GM19452 (cell line): ENCODE measurements at regions not wholly inside any gene's neighbourhood (a gene's known extent, or its start where the extent isn't known, plus 50 kb on each side); places are given as distances from the start of the nearest gene placed in this dataset.
"Not testable (repeated sequence)": the region's sequence is repeated elsewhere in the genome, so short reads cannot be mapped to it uniquely, and the experiment has no call there.

Experiments used
- ATAC-seq: cut with Tn5 transposase; IDR thresholded peaks from one replicate; pipeline ENCODE4 v1.9.1; 2021; ENCODE audit not compliant: unreplicated experiment

GRCh38 chr2:134009440-134009839, 244.4 kb upstream of the MGAT5 start:
- no peak for ATAC-seq

GRCh38 chr2:134009906-134010305, 244.0 kb upstream of the MGAT5 start:
- not testable (repeated sequence) for ATAC-seq

DNA sequence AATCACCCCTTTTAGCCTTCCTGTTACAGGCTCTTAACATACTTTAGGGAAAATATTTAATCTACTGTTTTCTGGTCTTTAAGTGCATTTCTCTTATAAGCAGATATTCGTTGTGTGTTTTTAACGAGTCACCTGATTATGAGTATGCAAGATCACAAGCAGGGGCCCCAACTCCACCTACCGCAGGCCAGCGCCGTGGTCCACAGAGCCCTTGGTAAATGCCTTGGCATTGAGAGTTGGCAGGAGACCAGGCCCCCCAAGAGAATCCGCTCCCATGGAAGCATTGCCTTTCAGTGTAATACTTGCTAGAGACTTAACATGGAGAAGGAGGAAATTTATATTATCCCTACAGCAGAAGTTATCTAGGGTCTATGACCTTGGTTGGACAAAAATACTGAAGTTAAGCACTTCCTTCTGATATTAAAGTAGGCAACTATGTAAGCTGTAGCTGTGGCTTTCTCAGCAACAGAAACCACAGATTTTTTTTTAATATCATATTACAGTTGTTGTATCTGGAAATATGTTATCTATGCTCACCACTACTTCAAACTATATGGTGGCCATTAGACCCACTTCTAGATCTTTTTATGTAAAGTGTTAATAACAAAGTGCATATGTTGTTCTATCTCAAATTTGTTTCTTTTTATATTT, 241.8 kb upstream of the MGAT5 start:
- ATAC-seq = no peak

DNA sequence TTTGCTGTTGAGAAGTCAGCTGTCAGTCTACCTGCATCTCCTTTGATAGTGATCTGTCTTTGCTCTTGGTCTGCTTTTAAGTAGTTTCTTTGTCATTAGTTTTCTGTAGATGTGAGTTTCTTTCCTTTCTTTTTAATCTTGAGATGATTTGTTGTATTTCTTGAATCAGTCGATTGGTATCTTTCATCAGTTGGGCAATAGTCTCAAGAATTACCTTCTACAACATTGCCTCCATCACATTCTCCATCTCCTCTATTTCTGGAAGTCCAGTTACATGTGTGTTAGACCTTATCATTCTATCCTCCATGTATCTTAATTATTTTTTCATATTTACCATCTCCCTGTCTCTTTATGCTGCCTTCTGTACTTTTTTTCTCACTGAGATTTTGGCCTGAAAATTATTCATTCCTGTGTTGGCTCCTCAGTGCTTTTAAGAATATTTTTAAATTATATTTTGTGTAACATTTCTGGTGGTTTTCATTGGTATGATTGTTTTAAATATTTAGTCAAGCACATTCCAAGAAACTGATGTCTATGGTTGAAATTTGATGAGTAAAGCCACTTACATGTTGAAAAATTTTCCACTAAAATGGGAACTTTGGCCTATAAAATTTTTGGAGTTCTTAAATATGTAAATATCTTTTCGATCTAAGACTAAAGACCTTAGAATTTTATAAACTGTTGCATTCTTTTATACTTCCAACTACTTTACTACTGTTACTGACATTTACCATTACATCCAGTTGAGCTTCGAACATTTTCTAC, 239.5 kb upstream of the MGAT5 start:
- ATAC-seq = no peak

DNA sequence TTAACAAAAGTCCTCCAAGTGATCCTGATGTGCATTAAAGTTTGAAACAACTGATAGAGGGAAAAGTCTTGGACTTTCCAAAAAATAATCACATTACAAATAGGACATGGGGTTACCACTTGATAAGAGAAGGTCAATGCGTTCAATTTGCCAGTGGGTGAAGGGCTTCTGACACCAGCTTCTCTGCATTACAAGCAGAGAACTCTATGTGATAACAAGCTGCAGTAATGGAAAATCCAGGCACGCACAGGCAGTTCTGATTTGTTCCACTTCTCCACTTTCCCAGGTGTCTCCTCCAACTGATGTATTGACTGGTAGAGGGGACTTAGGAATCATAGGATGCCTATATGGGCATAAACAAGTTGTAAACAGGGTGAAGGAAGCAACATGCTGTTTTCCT, 234.0 kb upstream of the MGAT5 start:
- ATAC-seq = no peak

DNA sequence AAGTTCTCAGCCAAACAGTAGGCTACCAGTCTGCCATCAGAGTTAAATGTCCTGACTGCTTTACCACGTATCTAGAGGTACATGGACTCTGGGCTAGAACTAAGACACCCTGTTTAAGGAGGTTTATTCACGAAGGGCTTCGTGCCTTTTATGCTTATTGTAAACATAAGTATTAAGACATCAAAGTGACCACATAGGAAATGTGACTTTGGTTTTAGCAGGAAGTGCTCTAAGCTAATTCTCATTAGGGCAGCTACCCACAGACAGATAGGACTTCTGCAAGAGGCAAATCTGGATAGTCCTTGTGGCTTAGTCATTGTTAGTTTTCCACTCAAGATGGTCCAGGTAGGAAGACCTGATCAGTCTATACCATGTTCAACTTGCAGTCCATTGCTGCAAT, 233.3 kb upstream of the MGAT5 start:
- peak; percentile 44 for ATAC-seq

DNA sequence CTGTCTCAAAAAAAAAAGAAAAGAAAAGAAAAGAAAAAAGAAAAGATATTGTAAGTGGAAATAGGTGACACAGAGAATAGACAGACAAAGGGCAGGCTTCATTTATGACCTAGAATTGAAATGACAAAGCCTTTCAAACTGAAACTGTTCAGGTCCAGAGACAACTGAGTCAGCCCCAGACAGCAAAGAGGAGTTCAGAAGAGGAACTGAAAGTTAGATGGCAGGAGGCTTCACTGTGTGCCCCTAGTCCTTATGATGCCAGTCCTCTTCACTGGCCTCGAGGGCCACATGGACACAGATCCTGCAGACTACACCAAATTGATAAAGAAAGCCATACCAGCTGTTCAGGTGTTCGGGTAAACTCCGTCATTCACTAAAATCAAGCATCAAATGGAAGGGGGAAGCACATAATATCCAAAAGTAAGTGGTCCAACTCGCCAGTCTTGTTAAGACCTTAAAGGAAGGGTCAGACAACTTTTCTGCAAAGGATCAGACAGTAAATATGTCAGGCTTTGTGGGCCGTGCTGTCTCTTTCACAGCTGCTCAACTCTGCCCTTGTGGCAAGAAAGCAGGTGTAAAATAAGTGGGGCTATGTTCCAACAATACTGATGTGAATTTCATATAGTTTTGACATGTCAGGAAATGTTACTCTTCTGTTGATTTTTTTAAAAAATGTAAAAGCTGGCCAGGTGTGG, 231.9 kb upstream of the MGAT5 start:
- ATAC-seq = peak; percentile 93

GRCh38 chr2:134023854-134024253, 230.0 kb upstream of the MGAT5 start:
- no peak for ATAC-seq

- no peak for ATAC-seq
These were observed 225.9 kb upstream of the MGAT5 start for GRCh38 chr2:134027980-134028379.

DNA sequence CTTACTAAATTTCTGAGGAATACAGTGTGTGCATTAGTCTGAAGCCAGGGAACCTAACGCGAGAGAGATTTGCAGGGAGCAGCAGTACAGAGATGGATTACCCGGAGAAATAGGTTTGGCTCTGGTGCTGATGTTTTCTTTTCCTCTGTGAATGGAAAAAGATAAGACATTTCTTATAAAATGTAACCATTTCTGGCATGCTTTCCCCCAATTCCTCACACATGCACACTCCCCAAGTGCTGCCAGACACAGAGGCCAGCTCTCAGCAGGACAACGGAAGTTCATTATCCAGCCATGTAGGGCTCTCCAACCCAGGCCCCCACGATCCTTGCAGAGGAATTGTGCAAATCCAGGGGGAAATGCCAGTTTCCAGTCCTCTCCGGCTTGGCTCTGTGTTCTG, 224.5 kb upstream of the MGAT5 start:
- no peak for ATAC-seq

- ATAC-seq = no peak
These were observed 222.3 kb upstream of the MGAT5 start for GRCh38 chr2:134031539-134031938.

DNA sequence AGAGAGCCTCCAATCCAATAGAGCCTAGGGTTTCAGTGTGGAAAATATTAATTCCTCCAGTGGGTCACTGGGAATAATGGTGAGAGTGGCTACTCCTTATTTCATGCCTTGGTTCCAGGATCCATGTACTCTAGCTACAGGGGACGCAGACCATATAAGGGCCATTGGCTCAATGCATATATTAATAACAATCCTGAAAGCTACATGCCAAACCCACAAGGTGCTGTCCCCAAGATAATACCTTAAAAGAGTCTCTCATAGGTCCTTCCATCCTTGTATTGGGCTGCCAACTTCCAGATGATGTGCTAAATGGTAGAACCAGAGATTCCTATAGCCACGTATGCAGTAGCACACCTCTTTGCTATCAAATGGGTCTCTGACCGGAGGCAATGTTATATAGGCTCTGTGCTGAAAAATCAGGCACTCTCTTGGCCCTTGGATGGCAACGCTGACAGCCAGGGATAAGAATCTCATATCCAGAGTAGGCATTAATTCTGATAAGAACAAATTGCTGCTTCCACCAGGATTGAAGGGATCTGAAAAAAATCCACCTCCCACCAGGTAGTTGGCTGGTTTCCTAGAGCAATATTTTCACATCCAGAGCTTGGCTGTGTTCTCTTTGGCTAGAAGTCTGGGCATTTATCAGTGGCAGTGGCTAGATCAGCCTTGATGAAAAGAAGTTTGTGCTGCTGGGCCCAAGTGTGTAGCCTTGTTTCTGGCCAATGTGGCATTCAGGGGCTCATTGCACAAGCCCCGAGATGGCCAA, 218.1 kb upstream of the MGAT5 start:
- ATAC-seq = no peak

DNA sequence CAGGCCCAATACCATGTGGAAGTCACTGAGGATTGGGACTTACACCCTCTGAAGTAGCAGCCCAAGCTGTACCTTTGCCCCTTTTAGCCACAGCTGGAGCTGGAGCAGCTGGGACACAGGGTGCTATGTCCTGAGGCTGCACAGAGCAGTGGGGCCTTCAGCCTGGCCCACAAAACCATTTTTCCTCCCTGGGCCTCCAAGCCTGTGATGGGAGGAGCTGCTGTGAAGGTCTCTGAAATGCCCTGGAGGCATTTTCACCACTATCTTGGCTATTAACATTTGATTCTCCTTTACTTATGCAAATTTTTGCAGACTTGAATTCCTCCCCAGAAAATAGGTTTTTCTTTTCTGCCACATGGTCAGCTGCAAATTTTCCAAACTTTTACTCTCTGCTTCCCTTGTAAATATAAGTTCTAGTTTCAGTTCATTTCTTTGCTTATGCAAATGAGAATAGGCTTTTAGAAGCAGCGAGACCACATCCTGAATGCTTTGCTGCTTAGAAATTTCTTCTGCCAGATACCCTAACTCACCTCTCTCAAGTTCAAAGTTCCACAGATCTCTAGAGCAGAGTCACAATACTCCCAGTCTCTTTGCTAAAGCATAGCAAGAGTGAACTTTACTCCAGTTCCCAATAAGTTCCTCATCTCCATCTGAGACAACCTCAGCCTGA, 213.8 kb upstream of the MGAT5 start:
- peak; percentile 65 for ATAC-seq

- peak; percentile 13 for ATAC-seq
These were observed 213.2 kb upstream of the MGAT5 start for GRCh38 chr2:134040626-134041172.

DNA sequence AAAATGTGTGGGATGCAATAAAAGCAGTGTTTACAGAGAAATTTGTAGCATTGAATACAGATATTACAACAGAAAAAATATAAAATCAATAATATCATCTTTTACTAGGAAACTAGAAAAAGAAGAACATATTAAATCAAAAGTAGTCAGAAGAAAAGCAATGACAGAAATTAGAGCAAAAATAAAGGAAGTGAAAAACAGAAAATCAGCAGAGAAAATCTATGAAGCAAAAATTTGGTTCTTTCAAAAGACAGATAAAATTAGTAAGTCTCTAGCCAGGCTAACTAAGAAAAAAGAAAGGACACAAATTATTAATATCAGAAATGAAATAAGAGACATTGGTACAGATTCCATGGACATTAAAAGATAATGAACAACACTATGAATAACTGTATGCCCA, 212.0 kb upstream of the MGAT5 start:
- no peak for ATAC-seq

GRCh38 chr2:134043028-134043427, 210.8 kb upstream of the MGAT5 start:
- ATAC-seq = not testable (repeated sequence)

DNA sequence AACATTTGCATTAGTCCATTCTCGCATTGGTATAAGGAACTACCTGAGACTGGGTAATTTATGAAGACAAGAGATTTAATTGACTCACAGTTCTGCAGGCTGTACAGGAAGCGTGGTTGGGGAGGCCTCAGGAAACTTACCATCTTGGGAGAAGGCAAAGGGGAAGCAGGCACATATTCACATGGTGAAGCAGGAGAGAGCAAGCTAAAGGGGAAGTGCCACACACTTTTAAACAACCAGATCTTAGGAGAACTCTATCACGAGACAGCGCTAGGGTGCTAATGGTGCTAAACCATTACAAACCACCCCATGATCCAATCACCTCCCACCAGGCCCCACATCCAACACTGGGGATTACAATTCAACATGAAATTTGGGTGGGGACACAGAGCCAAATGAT, 201.7 kb upstream of the MGAT5 start:
- ATAC-seq = no peak

GRCh38 chr2:134056173-134056572, 197.7 kb upstream of the MGAT5 start:
- no peak for ATAC-seq

GRCh38 chr2:134061066-134061465, 192.8 kb upstream of the MGAT5 start:
- not testable (repeated sequence) for ATAC-seq

DNA sequence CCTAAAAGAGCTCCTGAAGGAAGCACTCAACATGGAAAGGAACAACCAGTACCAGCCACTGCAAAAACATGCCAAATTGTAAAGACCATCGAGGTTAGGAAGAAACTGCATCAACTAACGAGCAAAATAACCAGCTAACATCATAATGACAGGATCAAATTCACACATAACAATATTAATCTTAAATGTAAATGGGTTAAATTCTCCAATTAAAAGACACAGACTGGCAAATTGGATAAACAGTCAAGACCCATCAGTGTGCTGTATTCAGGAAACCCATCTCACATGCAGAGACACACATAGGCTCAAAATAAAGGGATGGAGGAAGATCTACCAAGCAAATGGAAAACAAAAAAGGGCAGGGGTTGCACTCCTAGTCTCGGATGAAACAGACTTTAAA, 191.6 kb upstream of the MGAT5 start:
- not testable (repeated sequence) for ATAC-seq
